Esophagus squamous epithelium (tissue), 4 donors: ENCODE measurements at regions not wholly inside any gene's neighbourhood (a gene's known extent, or its start where the extent isn't known, plus 50 kb on each side); places are given as distances from the start of the nearest gene placed in this dataset.

Experiments used
- CTCF ChIP-seq, 6 experiments: fragments of 450-650 bp in 4 of 6; fragments of 200-600 bp in 2 of 6; sonication (generic) in 2 of 6; IDR thresholded peaks; one replicate each; pipeline ENCODE4 v1.5.1; 2016 to 2019; ENCODE audit warnings: antibody characterized with exemption in 6 of 6, mild to moderate bottlenecking in 4 of 6, moderate library complexity in 4 of 6
- POLR2A ChIP-seq, 4 donors: fragments of 450-650 bp; IDR thresholded peaks; one replicate each; pipeline ENCODE4 v1.6.1; 2017; ENCODE audit warnings: antibody characterized with exemption in 4 of 4, mild to moderate bottlenecking in 4 of 4, moderate library complexity in 3 of 4

GRCh38 chr6:115287467-115287866 lies 773.2 kb downstream of the FRK start:
- TF ChIP-seq POLR2A (IDR thresholded peaks at IDR 0.05), result no peak
- TF ChIP-seq CTCF (IDR thresholded peaks at IDR 0.05), result no peak
